OCI-LY7 (cell line): ENCODE measurements at regions not wholly inside any gene's neighbourhood (a gene's known extent, or its start where the extent isn't known, plus 50 kb on each side); places are given as distances from the start of the nearest gene placed in this dataset.

Source experiments
- BruUV-seq: library from RNA; stranded (reverse); fragments of 400-500 nt; replicated peaks from 2 replicates; lab custom pipeline; 2021; lab: Mats Ljungman, UMichigan
- CTCF ChIA-PET: fragments of 300-600 bp; sonication (Branson Sonifier 250); formaldehyde crosslinking; loops from one replicate; lab custom pipeline; 2022; ENCODE audit warnings: antibody characterized with exemption; ENCODE audit not compliant: unreplicated experiment; lab: Charles Lee
- POLR2A ChIA-PET: fragments of 300-600 bp; sonication (Branson Sonifier 250); formaldehyde crosslinking; loops from one replicate; lab custom pipeline; 2022; ENCODE audit warnings: antibody characterized with exemption; lab: Charles Lee
- DNase-seq: peaks from one replicate; pipeline ENCODE4 v3.0.0-alpha.2; 2015; ENCODE audit warnings: low spot score
- H2AFZ ChIP-seq: fragments of 200-600 bp; sonication (generic), shearing (Covaris generic); 2 replicates; pipeline ENCODE4 v1.6.1; 2014; ENCODE audit warnings: mild to moderate bottlenecking, antibody characterized with exemption, low read length, moderate library complexity
- H3K27ac ChIP-seq: fragments of 200-600 bp; sonication (generic); 2 replicates; pipeline ENCODE4 v1.5.1; 2014; ENCODE audit warnings: mixed run types, low read depth, mild to moderate bottlenecking, moderate library complexity, low read length, inconsistent platforms; ENCODE audit not compliant: poor library complexity, severe bottlenecking
- H3K36me3 ChIP-seq: fragments of 200-600 bp; sonication (generic); 2 replicates; pipeline ENCODE4 v1.6.1; 2014; ENCODE audit warnings: mild to moderate bottlenecking, antibody characterized with exemption, low read length, moderate library complexity, mixed read lengths; ENCODE audit not compliant: insufficient read depth
- H3K4me1 ChIP-seq: fragments of 200-600 bp; sonication (generic); 2 replicates; pipeline ENCODE4 v1.5.1; 2014; ENCODE audit warnings: mild to moderate bottlenecking, low read length; ENCODE audit not compliant: insufficient read depth, poor library complexity, severe bottlenecking
- H3K4me2 ChIP-seq: fragments of 200-600 bp; sonication (generic); 2 replicates; pipeline ENCODE4 v1.6.1; 2014; ENCODE audit warnings: mild to moderate bottlenecking, low read length
- H3K4me3 ChIP-seq: fragments of 200-600 bp; sonication (generic); 2 replicates; pipeline ENCODE4 v1.5.1; 2014; ENCODE audit warnings: mild to moderate bottlenecking, low read depth, low read length; ENCODE audit not compliant: poor library complexity, severe bottlenecking
- H3K79me2 ChIP-seq: fragments of 200-600 bp; sonication (generic); 2 replicates; pipeline ENCODE4 v1.6.1; 2016; ENCODE audit warnings: low read depth, mild to moderate bottlenecking, low read length, moderate library complexity, mixed read lengths; ENCODE audit not compliant: insufficient read depth
- H3K9me2 ChIP-seq: fragments of 200-600 bp; sonication (generic); 2 replicates; pipeline ENCODE4 v1.6.1; 2016; ENCODE audit warnings: mild to moderate bottlenecking, low read length, mixed read lengths; ENCODE audit not compliant: insufficient read depth
- H3K9me3 ChIP-seq: fragments of 200-600 bp; sonication (generic); 2 replicates; pipeline ENCODE4 v1.6.1; 2014; ENCODE audit warnings: mild to moderate bottlenecking, mixed run types, low read length, mixed read lengths
- H4K20me1 ChIP-seq: fragments of 200-600 bp; sonication (generic); 2 replicates; pipeline ENCODE4 v1.6.1; 2014; ENCODE audit warnings: mild to moderate bottlenecking, antibody characterized with exemption, low read length, moderate library complexity, mixed read lengths; ENCODE audit not compliant: insufficient read depth
- EZH2phosphoT487 ChIP-seq: fragments of 200-600 bp; sonication (generic); IDR thresholded peaks from 2 replicates; pipeline ENCODE4 v1.6.1; 2018; ENCODE audit warnings: low read depth, borderline replicate concordance, mild to moderate bottlenecking, mixed run types, antibody characterized with exemption, low read length, moderate library complexity, mixed read lengths
- intact Hi-C: fragments of 100-400 bp; cut with micrococcal nuclease; formaldehyde crosslinking; loops from one replicate; pipeline ENCODE4 v1.10.0; 2022; ENCODE audit not compliant: unreplicated experiment
- TF ChIP-seq, protein P1 (sequence below): fragments of 200-600 bp; sonication (generic); conservative IDR thresholded peaks from 2 replicates; pipeline ENCODE4 v1.5.1; 2014; ENCODE audit warnings: mild to moderate bottlenecking, antibody characterized with exemption, low read length, moderate library complexity, mixed read lengths

DNA sequence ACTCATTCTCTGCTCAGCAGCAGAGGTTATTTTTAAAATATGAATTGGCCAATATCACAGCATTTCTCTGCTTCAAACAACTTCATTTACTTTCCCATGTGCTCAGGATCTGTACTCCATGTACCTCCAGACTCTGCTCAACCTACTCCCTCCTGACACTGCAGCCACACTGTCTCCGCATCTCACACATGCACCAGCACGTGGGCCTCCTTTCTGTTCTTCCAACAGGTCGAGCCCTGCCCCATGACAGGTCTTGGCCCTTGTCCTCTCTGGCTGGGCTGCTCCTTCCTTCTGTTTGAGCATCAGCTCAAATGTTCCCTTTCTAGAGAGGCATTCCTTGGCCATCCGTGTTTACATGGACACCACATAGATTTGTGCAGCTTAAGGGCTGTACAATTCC, 195.7 kb downstream of the EBLN2 start:
- no TSS peak for BruUV-seq
- H3K9me3 ChIP-seq: no peaks in the 10 kb centered on the region
- TF ChIP-seq, protein P1, sequence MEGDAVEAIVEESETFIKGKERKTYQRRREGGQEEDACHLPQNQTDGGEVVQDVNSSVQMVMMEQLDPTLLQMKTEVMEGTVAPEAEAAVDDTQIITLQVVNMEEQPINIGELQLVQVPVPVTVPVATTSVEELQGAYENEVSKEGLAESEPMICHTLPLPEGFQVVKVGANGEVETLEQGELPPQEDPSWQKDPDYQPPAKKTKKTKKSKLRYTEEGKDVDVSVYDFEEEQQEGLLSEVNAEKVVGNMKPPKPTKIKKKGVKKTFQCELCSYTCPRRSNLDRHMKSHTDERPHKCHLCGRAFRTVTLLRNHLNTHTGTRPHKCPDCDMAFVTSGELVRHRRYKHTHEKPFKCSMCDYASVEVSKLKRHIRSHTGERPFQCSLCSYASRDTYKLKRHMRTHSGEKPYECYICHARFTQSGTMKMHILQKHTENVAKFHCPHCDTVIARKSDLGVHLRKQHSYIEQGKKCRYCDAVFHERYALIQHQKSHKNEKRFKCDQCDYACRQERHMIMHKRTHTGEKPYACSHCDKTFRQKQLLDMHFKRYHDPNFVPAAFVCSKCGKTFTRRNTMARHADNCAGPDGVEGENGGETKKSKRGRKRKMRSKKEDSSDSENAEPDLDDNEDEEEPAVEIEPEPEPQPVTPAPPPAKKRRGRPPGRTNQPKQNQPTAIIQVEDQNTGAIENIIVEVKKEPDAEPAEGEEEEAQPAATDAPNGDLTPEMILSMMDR: no peak
- no peak for TF ChIP-seq EZH2phosphoT487
- POLR2A ChIA-PET: no interaction called here
- DNase-seq: no peak
- H3K4me3 ChIP-seq: no peak overlapping the region
- H2AFZ ChIP-seq: no peak overlapping the region
- H3K36me3 ChIP-seq: no peaks in the 10 kb centered on the region
- H3K79me2 ChIP-seq: no peaks in the 10 kb centered on the region
- no peaks in the 10 kb centered on the region for H4K20me1 ChIP-seq
- CTCF ChIA-PET: no interaction called here
- intact Hi-C loops: no loop called here
- H3K4me1 ChIP-seq: no peaks in the 10 kb centered on the region
- H3K9me2 ChIP-seq: no peaks in the 10 kb centered on the region
- H3K4me2 ChIP-seq: no peak overlapping the region
- no peak overlapping the region for H3K27ac ChIP-seq

DNA sequence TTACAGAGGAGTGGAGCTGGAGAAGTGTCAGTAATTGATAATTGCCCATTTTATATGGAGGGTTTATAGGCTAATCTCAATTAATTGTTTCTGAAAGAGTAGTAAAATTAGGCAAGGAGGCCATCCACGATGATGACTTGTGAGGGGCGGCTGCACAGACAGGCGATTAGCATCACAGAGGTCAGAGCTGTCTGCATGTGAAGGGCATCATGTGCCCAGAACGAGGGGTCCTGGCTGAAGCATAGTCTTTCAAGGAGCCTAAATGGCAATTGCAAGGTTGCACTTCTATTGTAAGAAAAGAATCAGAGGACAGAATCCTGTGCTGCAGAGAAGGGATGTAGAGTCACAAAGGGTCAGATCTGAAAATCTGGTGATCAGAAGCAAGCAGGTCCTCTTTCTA, 196.6 kb downstream of the EBLN2 start:
- TF ChIP-seq, protein P1: no peak
- TF ChIP-seq EZH2phosphoT487: no peak
- no peaks in the 10 kb centered on the region for H3K9me2 ChIP-seq
- no peak overlapping the region for H3K4me2 ChIP-seq
- ChIA-PET POLR2A (no interaction called here), CTCF (interaction anchor here (0.6 kb wide), 1 partner anchor 783 kb away, joined by 3 read pairs; no protein-coding TSS in a partner anchor)
- H3K27ac ChIP-seq: no peak overlapping the region
- no peaks in the 10 kb centered on the region for H3K36me3 ChIP-seq
- no peak for DNase-seq
- intact Hi-C loops: no loop called here
- no peaks in the 10 kb centered on the region for H3K9me3 ChIP-seq
- H3K4me3 ChIP-seq: no peak overlapping the region
- BruUV-seq: no TSS peak
- no peaks in the 10 kb centered on the region for H4K20me1 ChIP-seq
- H3K4me1 ChIP-seq: no peaks in the 10 kb centered on the region
- no peaks in the 10 kb centered on the region for H3K79me2 ChIP-seq
- H2AFZ ChIP-seq: no peak overlapping the region

DNA sequence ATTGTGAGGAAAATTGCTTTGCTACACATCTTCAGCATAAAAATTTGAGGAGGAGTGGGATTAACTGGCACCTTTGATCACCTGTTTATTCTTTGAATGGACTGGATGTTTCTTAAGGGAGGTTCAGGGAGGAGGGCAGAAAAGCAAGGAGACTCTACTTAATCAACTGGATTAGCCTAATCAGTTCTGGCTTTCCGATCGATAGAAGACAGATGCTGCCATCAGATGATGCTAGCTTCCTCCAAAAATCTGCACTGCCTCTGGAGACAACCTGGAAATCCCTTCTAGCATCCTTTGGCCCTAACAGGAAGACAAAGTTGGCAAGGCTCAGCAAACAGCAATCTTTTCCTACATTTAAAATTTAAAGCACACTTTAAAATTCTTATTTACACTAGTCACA, 197.8 kb downstream of the EBLN2 start:
- ChIA-PET CTCF (no interaction called here), POLR2A (interaction anchor here (0.8 kb wide), 1 partner anchor 15 kb away, joined by 3 read pairs; no protein-coding TSS in a partner anchor)
- Histone ChIP-seq H3K79me2 (no peaks in the 10 kb centered on the region), H3K4me1 (no peaks in the 10 kb centered on the region), H3K27ac (no peak overlapping the region), H3K4me3 (no peak overlapping the region), H3K9me2 (no peaks in the 10 kb centered on the region), H3K9me3 (no peaks in the 10 kb centered on the region), H3K4me2 (no peak overlapping the region), H2AFZ (no peak overlapping the region), H3K36me3 (no peaks in the 10 kb centered on the region), H4K20me1 (no peaks in the 10 kb centered on the region)
- BruUV-seq: no TSS peak
- DNase-seq: no peak
- TF ChIP-seq EZH2phosphoT487: no peak
- TF ChIP-seq, protein P1: no peak
- intact Hi-C loops: no loop called here
